ENCODE measurements at regions not wholly inside any gene's neighbourhood (a gene's known extent, or its start where the extent isn't known, plus 50 kb on each side); places are given as distances from the start of the nearest gene placed in this dataset.
A peak's percentile ranks its signal among the peaks of the same experiment; 100 is the strongest.

GRCh38 chr20:56995149-56995548 lies 271.3 kb downstream of the BMP7 start:
- no peak for DNase-seq (ENCODE audit: low read depth in 2 of 2)

- DNase-seq (ENCODE audit: low read depth in 2 of 2): peak in 1 of 2 donors; percentile 26
Observed at GRCh38 chr20:56995635-56996075, 270.8 kb downstream of the BMP7 start.

- no peak for DNase-seq (ENCODE audit: low read depth in 2 of 2)
Observed at GRCh38 chr20:56996533-56996932, 269.9 kb downstream of the BMP7 start.

GRCh38 chr20:56998438-56998837 lies 268.0 kb downstream of the BMP7 start:
- DNase-seq (ENCODE audit: low read depth in 2 of 2): no peak

- no peak for DNase-seq (ENCODE audit: low read depth in 2 of 2)
Observed at GRCh38 chr20:57000441-57000968, 265.9 kb downstream of the BMP7 start.

GRCh38 chr20:57001126-57001767 lies 265.2 kb downstream of the BMP7 start:
- no peak for DNase-seq (ENCODE audit: low read depth in 2 of 2)

- DNase-seq (ENCODE audit: low read depth in 2 of 2): no peak
Observed at GRCh38 chr20:57002066-57002570, 264.3 kb downstream of the BMP7 start.

- no peak for DNase-seq (ENCODE audit: low read depth in 2 of 2)
Observed at GRCh38 chr20:57003012-57003411, 263.4 kb downstream of the BMP7 start.

GRCh38 chr20:57004416-57004815 lies 262.0 kb downstream of the BMP7 start:
- DNase-seq (ENCODE audit: low read depth in 2 of 2): no peak

- DNase-seq (ENCODE audit: low read depth in 2 of 2): no peak
Observed at GRCh38 chr20:57004951-57005933, 261.2 kb downstream of the BMP7 start.

- no peak for DNase-seq (ENCODE audit: low read depth in 2 of 2)
Observed at GRCh38 chr20:57006411-57007170, 259.9 kb downstream of the BMP7 start.

GRCh38 chr20:57007171-57007540 lies 259.3 kb downstream of the BMP7 start:
- no peak for DNase-seq (ENCODE audit: low read depth in 2 of 2)

GRCh38 chr20:57008217-57008616 lies 258.2 kb downstream of the BMP7 start:
- no peak for DNase-seq (ENCODE audit: low read depth in 2 of 2)

- no peak for DNase-seq (ENCODE audit: low read depth in 2 of 2)
Observed at GRCh38 chr20:57009355-57009754, 257.1 kb downstream of the BMP7 start.

GRCh38 chr20:57009775-57010174 lies 256.7 kb downstream of the BMP7 start:
- no peak for DNase-seq (ENCODE audit: low read depth in 2 of 2)

GRCh38 chr20:57012691-57013090 lies 253.8 kb downstream of the BMP7 start:
- DNase-seq (ENCODE audit: low read depth in 2 of 2): no peak

GRCh38 chr20:57013217-57013616 lies 253.2 kb downstream of the BMP7 start:
- no peak for DNase-seq (ENCODE audit: low read depth in 2 of 2)

GRCh38 chr20:57013741-57014140 lies 252.7 kb downstream of the BMP7 start:
- DNase-seq (ENCODE audit: low read depth in 2 of 2): no peak

- no peak for DNase-seq (ENCODE audit: low read depth in 2 of 2)
Observed at GRCh38 chr20:57020364-57020763, 246.1 kb downstream of the BMP7 start.

- DNase-seq (ENCODE audit: low read depth in 2 of 2): no peak
Observed at GRCh38 chr20:57022306-57022705, 244.1 kb downstream of the BMP7 start.

GRCh38 chr20:57023007-57023406 lies 243.4 kb downstream of the BMP7 start:
- no peak for DNase-seq (ENCODE audit: low read depth in 2 of 2)

GRCh38 chr20:57023997-57024396 lies 242.4 kb downstream of the BMP7 start:
- DNase-seq (ENCODE audit: low read depth in 2 of 2): no peak

All from lung microvascular endothelial cell (primary cell).